Glutamatergic neuron (in vitro differentiated cells): ENCODE measurements at regions not wholly inside any gene's neighbourhood (a gene's known extent, or its start where the extent isn't known, plus 50 kb on each side); places are given as distances from the start of the nearest gene placed in this dataset.
"Not testable (repeated sequence)": the region's sequence is repeated elsewhere in the genome, so short reads cannot be mapped to it uniquely, and the experiment has no call there.

ENCODE experiments used
- DNase-seq: peaks from one replicate; pipeline ENCODE4 v3.0.0; 2022
- H3K27ac Mint-ChIP-seq: one replicate; pipeline ENCODE4 v1.8.0; 2020; ENCODE audit warnings: mild to moderate bottlenecking, mixed read lengths, inconsistent platforms; ENCODE audit not compliant: unreplicated experiment
- H3K27me3 Mint-ChIP-seq: one replicate; pipeline ENCODE4 v1.8.0; 2020; ENCODE audit warnings: mild to moderate bottlenecking, moderate library complexity, mixed read lengths, inconsistent platforms; ENCODE audit not compliant: unreplicated experiment
- H3K36me3 Mint-ChIP-seq: one replicate; pipeline ENCODE4 v1.8.0; 2020; ENCODE audit warnings: mild to moderate bottlenecking, mixed read lengths, inconsistent platforms; ENCODE audit not compliant: unreplicated experiment
- H3K4me1 Mint-ChIP-seq: one replicate; pipeline ENCODE4 v1.8.0; 2020; ENCODE audit warnings: mild to moderate bottlenecking, low read depth, mixed read lengths, inconsistent platforms; ENCODE audit not compliant: unreplicated experiment
- H3K4me3 Mint-ChIP-seq: one replicate; pipeline ENCODE4 v1.8.0; 2020; ENCODE audit warnings: mild to moderate bottlenecking, mixed read lengths, inconsistent platforms; ENCODE audit not compliant: unreplicated experiment
- H3K9me3 Mint-ChIP-seq: one replicate; pipeline ENCODE4 v1.8.0; 2020; ENCODE audit warnings: mild to moderate bottlenecking, moderate library complexity, mixed read lengths, inconsistent platforms; ENCODE audit not compliant: unreplicated experiment
- TF ChIP-seq, protein P1 (sequence below): fragments of 200-600 bp; sonication (generic); IDR thresholded peaks from one replicate; pipeline ENCODE4 v1.5.0; 2021; ENCODE audit not compliant: partially characterized antibody, unreplicated experiment

DNA sequence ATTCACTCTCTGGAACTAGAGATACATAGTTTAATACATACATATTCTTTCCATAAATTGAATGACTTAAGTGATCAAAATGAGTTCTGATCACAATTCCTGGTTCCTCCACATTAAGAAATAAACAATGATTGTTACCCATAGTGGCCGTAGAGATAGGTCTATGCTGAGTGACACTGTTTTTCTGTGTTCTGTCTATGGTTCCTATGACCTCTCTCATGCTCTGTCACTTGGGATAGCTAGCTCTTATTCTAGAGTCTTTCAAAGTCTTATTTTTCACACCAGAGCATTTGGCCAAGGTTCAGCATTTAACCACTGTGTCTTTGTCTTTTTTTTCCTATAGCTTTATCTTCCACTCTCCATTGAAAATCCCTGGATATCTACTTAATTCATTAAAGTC lies 132.4 kb downstream of the GOLGA6L6 start:
- no peaks in the 10 kb centered on the region for H3K36me3 Mint-ChIP-seq
- H3K4me1 Mint-ChIP-seq = no peaks in the 10 kb centered on the region
- DNase-seq = no peak
- H3K27ac Mint-ChIP-seq = no peak overlapping the region
- no peak overlapping the region for H3K4me3 Mint-ChIP-seq
- H3K27me3 Mint-ChIP-seq = no peaks in the 10 kb centered on the region
- peaks cover 1% of the 10 kb centered on the region for H3K9me3 Mint-ChIP-seq
- TF ChIP-seq, protein P1, sequence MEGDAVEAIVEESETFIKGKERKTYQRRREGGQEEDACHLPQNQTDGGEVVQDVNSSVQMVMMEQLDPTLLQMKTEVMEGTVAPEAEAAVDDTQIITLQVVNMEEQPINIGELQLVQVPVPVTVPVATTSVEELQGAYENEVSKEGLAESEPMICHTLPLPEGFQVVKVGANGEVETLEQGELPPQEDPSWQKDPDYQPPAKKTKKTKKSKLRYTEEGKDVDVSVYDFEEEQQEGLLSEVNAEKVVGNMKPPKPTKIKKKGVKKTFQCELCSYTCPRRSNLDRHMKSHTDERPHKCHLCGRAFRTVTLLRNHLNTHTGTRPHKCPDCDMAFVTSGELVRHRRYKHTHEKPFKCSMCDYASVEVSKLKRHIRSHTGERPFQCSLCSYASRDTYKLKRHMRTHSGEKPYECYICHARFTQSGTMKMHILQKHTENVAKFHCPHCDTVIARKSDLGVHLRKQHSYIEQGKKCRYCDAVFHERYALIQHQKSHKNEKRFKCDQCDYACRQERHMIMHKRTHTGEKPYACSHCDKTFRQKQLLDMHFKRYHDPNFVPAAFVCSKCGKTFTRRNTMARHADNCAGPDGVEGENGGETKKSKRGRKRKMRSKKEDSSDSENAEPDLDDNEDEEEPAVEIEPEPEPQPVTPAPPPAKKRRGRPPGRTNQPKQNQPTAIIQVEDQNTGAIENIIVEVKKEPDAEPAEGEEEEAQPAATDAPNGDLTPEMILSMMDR = no peak

DNA sequence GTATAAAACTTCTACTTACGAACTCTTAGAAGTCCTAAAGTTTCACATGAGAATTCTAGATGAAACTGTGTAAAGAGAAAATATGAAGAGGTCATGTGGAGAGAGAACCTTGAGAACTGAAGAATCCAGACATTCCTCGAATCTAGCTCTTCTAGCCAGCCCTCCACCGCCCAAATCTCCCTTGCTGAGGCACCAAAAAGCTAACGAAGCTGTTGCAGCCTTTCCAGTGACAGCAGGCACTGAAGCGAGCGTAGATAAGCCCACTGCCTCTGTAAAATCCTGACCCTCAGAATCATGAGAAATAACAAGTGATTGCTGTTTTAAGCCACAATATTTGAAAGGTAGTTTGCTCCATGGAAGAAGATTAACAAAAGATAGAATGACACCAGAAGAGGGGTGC lies 134.0 kb downstream of the GOLGA6L6 start:
- DNase-seq = no peak
- Mint-ChIP-seq H3K27ac (no peak overlapping the region), H3K36me3 (no peaks in the 10 kb centered on the region), H3K4me3 (no peak overlapping the region), H3K9me3 (no peaks in the 10 kb centered on the region), H3K27me3 (no peaks in the 10 kb centered on the region), H3K4me1 (no peaks in the 10 kb centered on the region)
- TF ChIP-seq, protein P1 = no peak

DNA sequence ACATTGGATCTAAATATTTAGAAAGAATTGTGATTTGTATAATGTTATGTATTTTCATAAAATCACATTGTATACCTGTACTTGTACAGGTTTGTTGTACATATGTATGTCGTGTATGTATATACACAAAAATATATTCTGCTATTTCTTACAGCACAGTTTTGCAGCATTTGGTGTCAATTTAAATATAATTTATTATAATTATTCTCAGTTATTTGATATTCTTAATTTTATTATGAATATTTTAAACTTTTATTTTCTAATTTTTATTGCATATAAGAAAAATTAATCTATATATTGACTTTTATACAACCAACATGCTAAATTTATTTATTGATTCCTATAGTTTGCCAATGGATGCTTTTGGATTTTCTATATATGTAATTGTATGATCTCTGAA lies 137.0 kb downstream of the GOLGA6L6 start:
- not testable (repeated sequence) for H3K27ac Mint-ChIP-seq, H3K9me3 Mint-ChIP-seq, H3K36me3 Mint-ChIP-seq, H3K4me3 Mint-ChIP-seq, H3K27me3 Mint-ChIP-seq, H3K4me1 Mint-ChIP-seq, DNase-seq

DNA sequence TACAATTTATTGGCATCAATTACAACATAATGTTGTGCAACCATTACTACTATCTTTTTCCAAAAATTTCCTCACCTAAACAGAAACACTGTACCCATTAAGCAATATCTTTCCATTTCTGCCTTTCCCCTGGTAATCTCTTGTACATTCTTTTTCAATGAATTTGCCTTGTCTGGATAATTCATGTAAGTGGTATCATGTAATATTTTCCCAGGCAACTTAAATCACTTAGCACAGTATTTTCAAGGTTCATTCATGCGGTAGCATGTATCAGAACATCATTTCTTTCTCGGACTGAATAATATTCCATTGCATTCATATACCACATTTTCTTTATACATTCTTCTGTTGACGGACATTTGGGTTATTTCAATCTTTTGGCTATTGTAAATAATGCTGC lies 139.0 kb downstream of the GOLGA6L6 start:
- not testable (repeated sequence) for H3K27me3 Mint-ChIP-seq, H3K4me1 Mint-ChIP-seq, H3K36me3 Mint-ChIP-seq, H3K27ac Mint-ChIP-seq, H3K9me3 Mint-ChIP-seq, DNase-seq, H3K4me3 Mint-ChIP-seq

DNA sequence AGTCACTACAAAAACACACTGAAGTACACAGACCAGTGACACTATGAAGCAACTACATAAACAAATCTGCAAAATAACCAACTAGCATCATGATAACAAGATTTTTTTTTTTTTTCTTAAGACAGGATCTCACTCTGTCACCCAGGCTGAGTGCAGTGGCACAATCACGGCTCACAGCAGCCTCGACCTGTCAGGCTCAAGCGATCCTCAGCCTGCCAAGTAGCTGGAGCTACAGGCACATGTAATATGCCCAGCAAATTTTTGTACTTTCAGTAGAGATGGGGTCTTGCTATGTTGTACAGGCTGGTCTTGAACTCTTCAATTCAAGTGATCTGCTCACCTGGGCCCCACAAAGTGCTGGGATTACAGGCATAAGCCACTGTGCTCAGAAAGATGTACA lies 140.5 kb downstream of the GOLGA6L6 start:
- DNase-seq, H3K9me3 Mint-ChIP-seq, H3K36me3 Mint-ChIP-seq, H3K27me3 Mint-ChIP-seq, H3K27ac Mint-ChIP-seq, H3K4me3 Mint-ChIP-seq, H3K4me1 Mint-ChIP-seq: not testable (repeated sequence)

DNA sequence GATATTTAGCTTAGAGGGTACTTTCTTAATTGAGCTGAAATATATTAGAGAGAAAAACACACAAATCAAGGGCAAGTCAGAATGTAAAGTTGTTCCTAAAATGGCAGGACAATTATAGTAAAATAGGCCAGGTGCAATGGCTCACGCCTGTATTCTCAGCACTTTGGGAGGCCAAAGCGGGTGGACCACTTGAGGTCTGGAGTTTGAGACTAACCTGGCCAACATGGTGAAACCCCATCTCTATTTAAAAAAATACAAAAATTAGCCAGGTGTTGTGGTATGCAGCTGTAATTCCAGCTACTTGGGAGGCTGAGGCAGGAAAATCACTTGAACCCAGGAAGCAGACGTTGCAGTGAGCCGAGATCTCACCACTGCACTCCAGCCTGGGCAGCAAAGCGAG lies 142.9 kb downstream of the GOLGA6L6 start:
- H3K27ac Mint-ChIP-seq, H3K27me3 Mint-ChIP-seq, H3K9me3 Mint-ChIP-seq, H3K4me1 Mint-ChIP-seq, H3K36me3 Mint-ChIP-seq, H3K4me3 Mint-ChIP-seq, DNase-seq: not testable (repeated sequence)

DNA sequence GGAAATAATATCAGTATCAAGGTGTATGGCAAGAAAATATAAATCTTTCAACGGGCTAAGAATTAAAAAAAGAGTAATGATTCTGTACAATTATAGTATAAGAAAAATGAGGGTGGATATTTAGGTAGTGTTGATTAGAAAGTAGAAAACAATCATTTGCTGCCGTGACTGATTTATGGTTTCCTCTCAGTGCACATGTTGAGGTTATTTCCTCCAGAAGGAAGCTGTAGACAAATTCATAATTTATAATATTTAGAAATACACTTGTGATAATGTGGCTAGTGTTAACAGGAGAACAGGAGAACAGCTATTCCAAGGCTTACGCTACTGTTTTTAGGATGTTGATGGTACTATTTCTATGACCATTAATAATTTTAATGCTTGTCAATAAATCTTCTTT lies 153.4 kb downstream of the GOLGA6L6 start:
- H3K4me3 Mint-ChIP-seq, DNase-seq, H3K36me3 Mint-ChIP-seq, H3K4me1 Mint-ChIP-seq, H3K27ac Mint-ChIP-seq, H3K9me3 Mint-ChIP-seq, H3K27me3 Mint-ChIP-seq: not testable (repeated sequence)

DNA sequence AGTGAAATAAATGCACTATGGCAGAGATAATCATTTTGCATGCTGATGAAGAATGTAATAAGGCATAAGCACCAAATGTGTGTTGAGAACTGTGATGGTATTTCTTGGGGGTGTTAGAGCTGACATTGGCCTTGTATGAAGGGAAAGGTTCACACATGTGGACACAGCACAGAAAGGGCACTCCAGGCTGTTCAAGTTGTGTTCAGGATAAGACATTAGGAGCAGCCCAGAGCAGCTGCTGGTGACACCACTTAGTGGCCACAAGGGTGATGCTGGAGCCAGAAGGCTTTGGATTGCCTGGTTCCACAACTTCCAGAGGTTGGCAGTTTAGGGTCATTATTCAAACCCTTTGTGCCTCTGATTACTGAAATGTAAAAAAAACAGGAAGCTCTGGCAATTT lies 155.4 kb downstream of the GOLGA6L6 start:
- TF ChIP-seq, protein P1 = no peak
- H3K4me1 Mint-ChIP-seq = no peaks in the 10 kb centered on the region
- peaks cover 2% of the 10 kb centered on the region for H3K9me3 Mint-ChIP-seq
- no peaks in the 10 kb centered on the region for H3K27me3 Mint-ChIP-seq
- DNase-seq = no peak
- H3K27ac Mint-ChIP-seq = no peak overlapping the region
- no peaks in the 10 kb centered on the region for H3K36me3 Mint-ChIP-seq
- H3K4me3 Mint-ChIP-seq = no peak overlapping the region

DNA sequence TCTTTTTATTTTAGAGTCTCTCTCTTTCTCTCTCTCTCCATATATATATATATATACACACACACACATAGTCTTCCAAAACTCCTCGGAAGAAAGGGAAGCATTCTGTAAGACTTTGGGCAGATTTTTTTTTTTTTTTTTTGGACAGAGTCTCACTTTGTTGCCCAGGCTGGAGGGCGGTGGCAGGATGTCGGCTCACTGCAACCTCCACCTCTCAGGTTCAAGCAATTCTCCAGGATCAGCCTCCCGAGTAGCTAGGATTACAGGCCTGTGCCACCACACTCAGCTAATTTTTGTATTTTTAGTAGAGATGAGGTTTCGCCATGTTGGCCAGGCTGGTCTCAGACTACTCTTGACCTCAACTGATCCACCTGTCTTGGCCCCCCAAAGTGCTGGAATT lies 161.4 kb downstream of the GOLGA6L6 start:
- H3K4me3 Mint-ChIP-seq, H3K9me3 Mint-ChIP-seq, H3K27me3 Mint-ChIP-seq, H3K36me3 Mint-ChIP-seq, DNase-seq, H3K4me1 Mint-ChIP-seq, H3K27ac Mint-ChIP-seq: not testable (repeated sequence)
